ENCODE measurements at regions not wholly inside any gene's neighbourhood (a gene's known extent, or its start where the extent isn't known, plus 50 kb on each side); places are given as distances from the start of the nearest gene placed in this dataset.

- TF ChIP-seq CTCF (conservative IDR thresholded peaks at IDR 0.05; ENCODE audit: low read depth in 2 of 2) (no peak), ZNF462 (CRISPR knock-in tag; IDR thresholded peaks at IDR 0.05) (no peak), POLR2AphosphoS5 (IDR thresholded peaks at IDR 0.05; ENCODE audit: low read depth) (no peak), CREB1 (CRISPR knock-in tag; IDR thresholded peaks at IDR 0.05; ENCODE audit: low read depth) (no peak)
Observed at GRCh38 chr3:82462977-82463376, 701.5 kb upstream of the GBE1 start (continued).

GRCh38 chr3:82461049-82461889 lies 699.8 kb upstream of the GBE1 start:
- H4K20me1 ChIP-seq (replicated peaks; ENCODE audit: insufficient read depth) = no peaks in the 10 kb centered on the region
- H3K27ac ChIP-seq (ENCODE audit: low read depth) = 0 out of 2 replicates have a peak overlapping the region, but pooled peaks have one; percentile 20
- H3K4me2 ChIP-seq = peak overlapping the region; percentile 64
- H3K79me2 ChIP-seq (replicated peaks; ENCODE audit: insufficient read depth) = no peaks in the 10 kb centered on the region
- Mint-ChIP-seq H3K4me1 (peaks cover 9% of the 10 kb centered on the region; the same call in 2 of the 3 replicates), H3K36me3 (ENCODE audit: low read depth) (no peaks in the 10 kb centered on the region; the same call in 2 of the 3 replicates), H3K4me3 (no peak overlapping the region), H3K27me3 (ENCODE audit: insufficient read depth, low read depth, poor library complexity) (no peaks in the 10 kb centered on the region), H3K27ac (no peak overlapping the region), H3K9me3 (no peaks in the 10 kb centered on the region)
- TF ChIP-seq ZNF114 (CRISPR knock-in tag; IDR thresholded peaks at IDR 0.05) = no peak
- no peak for TF ChIP-seq EZH2phosphoT487 (IDR thresholded peaks at IDR 0.05; ENCODE audit: unreplicated experiment)
- no peak for TF ChIP-seq JUNB (IDR thresholded peaks at IDR 0.05; ENCODE audit: unreplicated experiment)
- no peak for TF ChIP-seq EZH2 (IDR thresholded peaks at IDR 0.05; ENCODE audit: low read depth, unreplicated experiment)
- no peak for TF ChIP-seq NANOG (IDR thresholded peaks at IDR 0.05; ENCODE audit: borderline replicate concordance)
- no peak for TF ChIP-seq CTCF (conservative IDR thresholded peaks at IDR 0.05; ENCODE audit: low read depth in 2 of 2)
- TF ChIP-seq STAT1 (IDR thresholded peaks at IDR 0.05; ENCODE audit: unreplicated experiment) = no peak
- TF ChIP-seq ETS1 (IDR thresholded peaks at IDR 0.05) = no peak
- peaks cover 15% of the 10 kb centered on the region for H3K4me1 ChIP-seq (ENCODE audit: insufficient read depth)
- H3K9me2 ChIP-seq (ENCODE audit: insufficient read depth) = peaks cover 4% of the 10 kb centered on the region; the same call in 1 of the 2 replicates
- no peak overlapping the region for H3K4me3 ChIP-seq
- H3K27me3 ChIP-seq (ENCODE audit: insufficient read depth) = no peaks in the 10 kb centered on the region
- H3K36me3 ChIP-seq (ENCODE audit: insufficient read depth) = no peaks in the 10 kb centered on the region
- H3F3A ChIP-seq (replicated peaks; ENCODE audit: low read depth) = no peaks in the 10 kb centered on the region
- DNase-seq (ENCODE audit: low spot score) = peak; percentile 26
- no peak for ATAC-seq
- H2AFZ ChIP-seq = peak overlapping the region; percentile 56
